K562 (cell line): ENCODE measurements at regions not wholly inside any gene's neighbourhood (a gene's known extent, or its start where the extent isn't known, plus 50 kb on each side); places are given as distances from the start of the nearest gene placed in this dataset.

Source experiments
- CBFB ChIP-seq: sonication (generic); formaldehyde crosslinking; IDR thresholded peaks from 2 replicates; pipeline ENCODE4 v1.4.0; 2020; ENCODE audit warnings: mild to moderate bottlenecking, missing genetic modification reagents
- NFE2L1 ChIP-seq: fragments of 450-650 bp; IDR thresholded peaks from 2 replicates; pipeline ENCODE4 v1.6.1; 2016; ENCODE audit warnings: missing genetic modification characterization, low read depth, mild to moderate bottlenecking, missing compliant biosample characterization, moderate library complexity, borderline replicate concordance
- SP1 ChIP-seq: sonication (generic); formaldehyde crosslinking; IDR thresholded peaks from 2 replicates; pipeline ENCODE4 v1.8.1; 2022; ENCODE audit warnings: mild to moderate bottlenecking, missing genetic modification reagents
- SP2 ChIP-seq: IDR thresholded peaks from 2 replicates; pipeline ENCODE4 v1.6.1; 2011; ENCODE audit warnings: mild to moderate bottlenecking, low read depth, low read length, moderate library complexity; ENCODE audit not compliant: poor library complexity, severe bottlenecking; ENCODE audit errors: extremely low read depth
- ZFP30 ChIP-seq: fragments of 250-450 bp; sonication (Bioruptor Pico); IDR thresholded peaks from 2 replicates; pipeline ENCODE4 v1.8.0; 2022; ENCODE audit warnings: moderate library complexity, mild to moderate bottlenecking, inconsistent platforms, borderline replicate concordance
- ZNF140 ChIP-seq: fragments of 250-450 bp; sonication (Bioruptor Pico); IDR thresholded peaks from 2 replicates; pipeline ENCODE4 v1.8.0; 2021; ENCODE audit warnings: moderate library complexity, mild to moderate bottlenecking, inconsistent platforms
- ZNF232 ChIP-seq: sonication (generic); formaldehyde crosslinking; IDR thresholded peaks from 2 replicates; pipeline ENCODE4 v1.8.0; 2022; ENCODE audit warnings: mild to moderate bottlenecking, missing genetic modification reagents
- TF ChIP-seq, protein P1 (sequence below): fragments of 450-650 bp; formaldehyde crosslinking; IDR thresholded peaks from 2 replicates; pipeline ENCODE4 v1.4.0; 2020; ENCODE audit warnings: mild to moderate bottlenecking, moderate library complexity

- TF ChIP-seq SP1 = no peak
- TF ChIP-seq, protein P1, sequence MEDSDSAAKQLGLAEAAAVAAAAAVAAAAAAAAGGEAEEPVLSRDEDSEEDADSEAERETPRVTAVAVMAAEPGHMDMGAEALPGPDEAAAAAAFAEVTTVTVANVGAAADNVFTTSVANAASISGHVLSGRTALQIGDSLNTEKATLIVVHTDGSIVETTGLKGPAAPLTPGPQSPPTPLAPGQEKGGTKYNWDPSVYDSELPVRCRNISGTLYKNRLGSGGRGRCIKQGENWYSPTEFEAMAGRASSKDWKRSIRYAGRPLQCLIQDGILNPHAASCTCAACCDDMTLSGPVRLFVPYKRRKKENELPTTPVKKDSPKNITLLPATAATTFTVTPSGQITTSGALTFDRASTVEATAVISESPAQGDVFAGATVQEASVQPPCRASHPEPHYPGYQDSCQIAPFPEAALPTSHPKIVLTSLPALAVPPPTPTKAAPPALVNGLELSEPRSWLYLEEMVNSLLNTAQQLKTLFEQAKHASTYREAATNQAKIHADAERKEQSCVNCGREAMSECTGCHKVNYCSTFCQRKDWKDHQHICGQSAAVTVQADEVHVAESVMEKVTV (CRISPR knock-in tag) = no peak
- TF ChIP-seq ZNF232 (CRISPR knock-in tag) = no peak
- TF ChIP-seq SP2 = no peak
- TF ChIP-seq CBFB (CRISPR knock-in tag) = no peak
- no peak for TF ChIP-seq ZNF140 (CRISPR knock-in tag)
- TF ChIP-seq NFE2L1 = no peak
- TF ChIP-seq ZFP30 (CRISPR knock-in tag) = no peak
These were observed 64.5 kb downstream of the PALS2 start for GRCh38 chr7:24637706-24638105.
